Left ventricle myocardium inferior (tissue), 1 donor: ENCODE measurements at regions not wholly inside any gene's neighbourhood (a gene's known extent, or its start where the extent isn't known, plus 50 kb on each side); places are given as distances from the start of the nearest gene placed in this dataset.

Experiments used
- DNase-seq: peaks from one replicate; pipeline ENCODE4 v3.0.0-alpha.2; 2020
- H3K27ac ChIP-seq: fragments of 200-600 bp; replicated peaks from 2 replicates; pipeline ENCODE4 v1.8.0; 2021
- H3K27me3 ChIP-seq: fragments of 200-600 bp; 2 replicates; pipeline ENCODE4 v1.8.0; 2021; ENCODE audit warnings: low read depth
- H3K36me3 ChIP-seq: fragments of 200-600 bp; 2 replicates; pipeline ENCODE4 v1.8.0; 2021
- H3K4me1 ChIP-seq: fragments of 200-600 bp; 2 replicates; pipeline ENCODE4 v1.8.0; 2021
- H3K4me3 ChIP-seq: fragments of 200-600 bp; 2 replicates; pipeline ENCODE4 v1.8.0; 2021; ENCODE audit warnings: mild to moderate bottlenecking, moderate library complexity
- H3K9me3 ChIP-seq: fragments of 200-600 bp; replicated peaks from 2 replicates; pipeline ENCODE4 v1.8.0; 2021
- CTCF ChIP-seq: fragments of 200-600 bp; IDR thresholded peaks from 2 replicates; pipeline ENCODE4 v1.8.0; 2021; ENCODE audit warnings: antibody characterized with exemption, mild to moderate bottlenecking, borderline replicate concordance
- intact Hi-C: fragments of 100-400 bp; cut with micrococcal nuclease; formaldehyde crosslinking; loops from one replicate; pipeline ENCODE4 v1.11.0; 2022
- donor health status: DM: no; HTN: yes; CAD: no; lungs with severe emphysema.

- intact Hi-C loops: no loop called here
- H3K27me3 ChIP-seq: peaks cover 8% of the 10 kb centered on the region
- DNase-seq: no peak
- H3K4me1 ChIP-seq: no peaks in the 10 kb centered on the region
- H3K9me3 ChIP-seq: peaks cover 22% of the 10 kb centered on the region
- no peaks in the 10 kb centered on the region for H3K36me3 ChIP-seq
- H3K27ac ChIP-seq: no peak overlapping the region
- no peak overlapping the region for H3K4me3 ChIP-seq
- TF ChIP-seq CTCF: no peak
Measured at GRCh38 chr14:65879248-65880009, 466.9 kb downstream of the FUT8 start.

GRCh38 chr14:65880507-65880906 lies 468.0 kb downstream of the FUT8 start:
- Histone ChIP-seq H3K36me3 (no peaks in the 10 kb centered on the region), H3K9me3 (peaks cover 19% of the 10 kb centered on the region), H3K27ac (no peak overlapping the region), H3K4me3 (no peak overlapping the region), H3K27me3 (peaks cover 12% of the 10 kb centered on the region), H3K4me1 (no peaks in the 10 kb centered on the region)
- intact Hi-C loops: no loop called here
- no peak for DNase-seq
- TF ChIP-seq CTCF: no peak

- no peaks in the 10 kb centered on the region for H3K4me1 ChIP-seq
- TF ChIP-seq CTCF: no peak
- H3K27ac ChIP-seq: no peak overlapping the region
- no peak overlapping the region for H3K4me3 ChIP-seq
- peaks cover 18% of the 10 kb centered on the region for H3K27me3 ChIP-seq
- intact Hi-C loops: no loop called here
- H3K36me3 ChIP-seq: no peaks in the 10 kb centered on the region
- peaks cover 14% of the 10 kb centered on the region for H3K9me3 ChIP-seq
- no peak for DNase-seq
Measured at GRCh38 chr14:65881642-65882041, 469.1 kb downstream of the FUT8 start.

GRCh38 chr14:65888677-65889076 lies 476.1 kb downstream of the FUT8 start:
- peaks cover 42% of the 10 kb centered on the region for H3K27me3 ChIP-seq
- intact Hi-C loops: no loop called here

GRCh38 chr14:65892315-65892714 lies 479.8 kb downstream of the FUT8 start:
- Histone ChIP-seq H3K36me3 (no peaks in the 10 kb centered on the region), H3K4me1 (no peaks in the 10 kb centered on the region), H3K27me3 (peaks cover 25% of the 10 kb centered on the region), H3K4me3 (no peak overlapping the region), H3K27ac (no peak overlapping the region), H3K9me3 (peaks cover 25% of the 10 kb centered on the region)
- DNase-seq: no peak
- intact Hi-C loops: no loop called here
- no peak for TF ChIP-seq CTCF

More at GRCh38 chr14:65888677-65889076, 476.1 kb downstream of the FUT8 start:
- no peak for DNase-seq
- Histone ChIP-seq H3K4me1 (no peaks in the 10 kb centered on the region), H3K9me3 (peaks cover 6% of the 10 kb centered on the region), H3K27ac (no peak overlapping the region), H3K36me3 (no peaks in the 10 kb centered on the region), H3K4me3 (no peak overlapping the region)
- TF ChIP-seq CTCF: no peak
